ENCODE measurements at regions not wholly inside any gene's neighbourhood (a gene's known extent, or its start where the extent isn't known, plus 50 kb on each side); places are given as distances from the start of the nearest gene placed in this dataset.
A peak's percentile ranks its signal among the peaks of the same experiment; 100 is the strongest.
"Not testable (repeated sequence)": the region's sequence is repeated elsewhere in the genome, so short reads cannot be mapped to it uniquely, and the experiment has no call there.

DNA sequence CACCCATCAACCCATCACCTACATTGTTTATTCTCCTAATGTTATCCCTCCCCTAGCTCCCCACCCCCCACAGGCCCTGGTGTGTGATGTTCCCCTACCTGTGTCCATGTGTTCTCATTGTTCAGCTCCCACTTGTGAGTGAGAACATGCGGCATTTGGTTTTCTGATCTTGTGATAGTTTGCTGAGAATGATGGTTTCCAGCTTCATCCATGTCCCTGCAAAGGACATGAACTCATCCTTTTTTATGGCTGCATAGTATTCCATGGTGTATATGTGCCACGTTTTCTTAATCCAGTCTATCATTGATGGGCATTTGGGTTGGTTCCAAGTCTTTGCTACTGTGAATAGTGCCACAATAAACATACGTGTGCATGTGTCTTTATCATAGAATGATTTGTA lies 118.1 kb upstream of the IER5L start:
- not testable (repeated sequence) for DNase-seq

DNA sequence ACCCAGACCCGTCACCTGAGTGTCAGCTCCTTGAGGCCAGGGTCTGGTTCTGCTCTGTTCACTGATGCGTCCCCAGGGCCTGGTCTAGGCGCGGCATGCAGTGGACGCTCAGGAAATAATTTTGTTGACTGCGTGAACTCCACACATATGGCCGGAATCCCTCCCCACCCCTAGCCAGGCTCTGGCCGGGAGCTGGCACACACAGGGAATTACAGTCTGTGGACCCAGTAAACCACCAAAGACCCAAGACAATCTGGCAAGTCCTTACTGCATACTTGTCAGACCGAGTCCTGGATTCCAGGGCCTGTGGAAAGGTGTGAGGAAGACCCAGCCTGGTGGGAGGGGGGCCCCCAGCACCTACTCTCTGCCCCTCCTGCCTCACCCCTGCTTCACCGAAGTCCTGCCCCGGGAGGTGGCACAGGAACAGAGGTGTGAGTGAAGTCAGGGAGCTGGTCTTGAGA lies 113.0 kb upstream of the IER5L start:
- no peak for DNase-seq

DNA sequence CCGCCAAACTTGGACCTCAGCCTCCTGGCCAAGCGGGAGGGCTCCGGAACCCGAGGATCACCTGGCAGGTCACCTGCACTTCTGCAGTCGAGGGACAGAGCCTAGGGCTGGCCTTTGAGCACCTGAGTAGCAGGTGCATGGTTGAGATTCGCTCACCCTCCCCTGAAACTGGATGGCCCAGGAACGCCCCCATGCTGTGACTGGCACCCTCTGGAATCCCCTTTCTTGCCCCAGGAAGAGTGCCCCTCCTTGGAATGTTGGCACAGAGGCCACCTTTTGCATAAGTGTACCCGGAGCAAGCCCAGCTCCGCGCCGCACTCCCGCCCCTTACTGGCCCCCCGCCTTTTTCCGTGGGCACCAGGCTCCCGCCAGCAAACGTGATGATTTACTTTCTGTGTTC lies 112.5 kb upstream of the IER5L start:
- no peak for DNase-seq

DNA sequence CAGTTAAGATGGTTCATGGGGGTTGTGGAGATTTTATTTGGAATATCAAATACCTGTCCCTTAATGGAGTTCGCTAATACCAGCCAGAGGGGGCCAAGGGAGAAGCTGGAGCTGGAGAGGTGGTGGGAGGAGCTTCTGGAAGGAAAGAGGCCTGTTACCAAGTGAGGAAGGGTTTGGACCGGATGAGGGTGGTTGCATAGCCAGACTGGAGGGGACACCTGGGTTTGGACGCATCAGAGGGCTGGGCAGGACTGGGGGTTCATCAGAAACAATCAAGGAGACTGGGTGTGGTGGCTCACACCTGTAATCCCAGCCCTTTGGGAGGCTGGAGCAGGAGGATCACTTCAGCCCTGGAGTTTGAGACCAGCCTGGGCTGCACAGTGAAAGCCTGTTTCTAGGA lies 111.8 kb upstream of the IER5L start:
- no peak for DNase-seq

DNA sequence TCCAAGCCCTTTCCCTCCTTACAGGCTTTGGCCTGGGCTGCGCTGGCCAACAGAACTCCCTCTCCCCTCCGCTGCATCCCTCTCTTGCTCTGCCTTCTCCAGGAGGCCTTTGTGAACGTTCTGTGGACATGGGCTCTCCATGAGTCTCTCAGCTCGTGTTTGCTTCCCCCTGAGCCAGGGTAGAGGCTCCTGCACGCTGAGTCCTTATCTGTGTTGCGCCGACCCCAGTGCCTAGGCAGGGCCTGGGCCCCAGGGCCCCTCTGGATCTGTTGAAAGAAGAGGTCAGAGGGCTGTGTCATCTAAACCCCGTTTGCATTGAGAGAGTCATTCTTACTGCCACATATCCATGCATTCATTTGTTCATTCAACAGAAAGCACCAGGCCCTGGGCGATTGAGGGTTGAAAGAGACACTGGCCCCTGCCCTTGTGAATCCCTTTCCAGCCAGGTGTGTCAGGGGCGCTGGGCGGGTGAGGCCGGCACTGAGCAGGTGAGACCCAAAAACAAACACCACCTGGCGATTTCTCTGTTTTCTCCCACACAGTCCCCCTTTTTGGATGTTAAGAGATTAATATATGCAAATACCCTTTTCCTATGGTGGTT lies 111.2 kb upstream of the IER5L start:
- DNase-seq = no peak

DNA sequence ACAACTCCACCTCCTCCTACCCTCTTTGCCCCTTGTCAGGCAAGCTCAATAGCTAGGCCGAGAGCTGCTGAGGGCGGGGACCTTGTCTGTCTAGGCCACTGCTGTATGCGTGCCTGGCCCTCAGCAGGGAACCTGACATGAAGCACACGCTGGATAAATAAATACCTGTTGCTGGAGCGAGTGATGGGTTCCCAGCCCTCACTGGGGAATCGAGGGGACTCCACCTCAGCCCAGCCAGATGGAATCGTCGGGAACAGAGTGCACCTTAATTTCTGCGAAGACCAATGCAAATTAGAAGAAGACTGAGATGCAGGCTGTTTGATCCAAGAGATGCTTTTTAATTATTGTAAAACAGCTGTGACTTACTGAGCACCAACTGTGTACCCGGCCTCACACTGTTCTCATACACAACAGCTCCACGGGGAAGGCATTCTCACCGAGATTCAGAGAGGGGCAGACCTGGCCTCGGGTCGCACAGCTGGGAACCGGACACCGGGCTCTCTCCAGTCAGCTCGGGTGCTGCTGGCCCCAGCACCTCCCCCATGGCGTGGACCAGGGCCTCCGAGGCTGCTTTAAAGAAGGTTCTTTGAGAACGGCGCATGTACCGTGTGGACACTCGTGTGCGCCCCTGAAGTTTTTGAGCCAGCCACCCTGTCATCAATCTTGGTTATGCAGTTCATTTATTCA lies 109.7 kb upstream of the IER5L start:
- DNase-seq = peak; percentile 8

DNA sequence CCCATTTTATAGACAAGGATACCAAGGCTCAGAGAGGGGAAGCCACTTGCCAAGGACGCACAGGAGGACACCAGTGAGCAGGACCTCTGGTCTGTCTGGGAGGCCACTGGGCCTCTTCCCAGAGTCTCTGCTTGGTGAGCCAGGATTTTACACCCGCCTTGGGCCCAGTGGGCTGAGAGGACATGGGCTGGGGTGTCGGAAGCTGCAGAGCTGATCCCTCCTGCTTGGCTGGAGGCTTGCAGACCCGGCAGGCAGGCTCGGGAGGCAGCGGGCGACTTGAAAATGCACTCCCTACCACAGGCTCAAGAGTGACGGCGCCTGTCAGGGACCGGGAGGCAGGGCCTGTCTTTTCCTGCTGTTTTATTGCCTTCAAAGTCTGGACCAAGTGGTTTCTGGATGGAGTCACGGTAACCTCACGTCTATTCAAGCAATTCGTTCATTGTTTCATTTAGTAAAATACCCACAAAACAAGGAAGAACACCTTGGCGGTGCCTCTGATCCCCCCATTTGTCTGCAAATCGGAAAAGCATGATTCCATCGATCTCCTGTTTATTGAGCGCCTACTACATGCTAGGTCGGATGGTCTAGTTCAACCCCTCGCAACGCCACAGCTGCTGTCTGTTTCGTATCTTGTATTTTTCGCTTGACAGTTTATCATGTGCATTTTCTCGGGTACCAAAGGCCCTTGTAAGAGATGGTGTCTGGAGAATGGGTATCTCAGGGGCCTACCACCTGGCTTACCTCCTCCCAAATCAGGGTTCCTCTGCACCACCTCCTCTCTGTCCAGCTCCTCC lies 108.1 kb upstream of the IER5L start:
- DNase-seq = no peak

DNA sequence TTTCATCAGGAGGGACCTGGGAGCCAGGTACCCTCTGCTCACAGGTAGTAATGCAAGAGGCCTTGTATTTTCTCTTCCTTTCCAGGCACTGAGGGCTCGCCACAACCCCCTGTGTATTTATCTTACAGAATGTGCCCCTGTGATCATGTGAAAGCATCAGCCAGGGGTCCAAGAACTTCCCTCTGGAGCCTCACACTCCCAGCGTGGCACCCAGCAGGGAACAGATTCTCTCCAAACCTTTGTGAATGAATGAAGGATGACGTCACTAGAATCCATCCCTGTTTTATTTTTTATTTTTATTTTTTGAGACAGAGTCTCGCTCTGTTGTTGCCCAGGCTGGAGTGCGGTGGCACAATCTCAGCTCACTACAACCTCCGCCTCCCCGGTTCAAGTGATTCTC lies 107.3 kb upstream of the IER5L start:
- no peak for DNase-seq

DNA sequence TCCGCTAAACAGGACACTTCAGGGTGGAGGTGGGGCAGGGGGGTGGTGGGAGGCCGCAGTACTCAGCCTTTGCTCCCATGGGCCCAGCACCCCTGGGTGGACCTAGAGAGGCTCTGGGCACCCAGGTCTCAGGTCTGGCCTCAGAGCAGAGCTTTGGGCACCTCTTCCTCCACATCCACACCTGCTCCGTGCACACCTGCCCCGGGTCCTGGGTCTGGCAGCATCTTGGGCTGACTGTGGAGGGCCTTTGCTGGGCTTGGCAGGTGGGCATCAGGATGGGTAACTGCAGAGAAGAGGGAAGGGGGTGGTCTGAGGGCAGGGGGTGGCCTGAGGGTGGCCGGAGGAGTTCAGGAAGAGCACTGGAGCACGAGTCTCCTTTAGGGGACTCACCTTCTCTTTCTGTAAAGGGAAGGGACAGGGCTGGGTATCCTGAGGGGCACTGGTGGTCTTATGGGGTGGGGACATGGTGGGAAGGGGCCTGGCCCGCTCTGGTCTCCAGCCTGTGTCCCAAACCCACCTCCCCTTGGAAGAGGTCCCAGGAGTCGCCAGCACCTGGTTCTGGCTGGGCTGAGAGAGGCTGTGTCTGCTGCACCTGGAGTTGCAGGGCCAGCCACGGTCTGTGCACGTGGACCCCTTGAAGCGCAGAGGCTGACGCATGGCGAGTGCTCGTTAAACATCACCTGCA lies 106.7 kb upstream of the IER5L start:
- no peak for DNase-seq

DNA sequence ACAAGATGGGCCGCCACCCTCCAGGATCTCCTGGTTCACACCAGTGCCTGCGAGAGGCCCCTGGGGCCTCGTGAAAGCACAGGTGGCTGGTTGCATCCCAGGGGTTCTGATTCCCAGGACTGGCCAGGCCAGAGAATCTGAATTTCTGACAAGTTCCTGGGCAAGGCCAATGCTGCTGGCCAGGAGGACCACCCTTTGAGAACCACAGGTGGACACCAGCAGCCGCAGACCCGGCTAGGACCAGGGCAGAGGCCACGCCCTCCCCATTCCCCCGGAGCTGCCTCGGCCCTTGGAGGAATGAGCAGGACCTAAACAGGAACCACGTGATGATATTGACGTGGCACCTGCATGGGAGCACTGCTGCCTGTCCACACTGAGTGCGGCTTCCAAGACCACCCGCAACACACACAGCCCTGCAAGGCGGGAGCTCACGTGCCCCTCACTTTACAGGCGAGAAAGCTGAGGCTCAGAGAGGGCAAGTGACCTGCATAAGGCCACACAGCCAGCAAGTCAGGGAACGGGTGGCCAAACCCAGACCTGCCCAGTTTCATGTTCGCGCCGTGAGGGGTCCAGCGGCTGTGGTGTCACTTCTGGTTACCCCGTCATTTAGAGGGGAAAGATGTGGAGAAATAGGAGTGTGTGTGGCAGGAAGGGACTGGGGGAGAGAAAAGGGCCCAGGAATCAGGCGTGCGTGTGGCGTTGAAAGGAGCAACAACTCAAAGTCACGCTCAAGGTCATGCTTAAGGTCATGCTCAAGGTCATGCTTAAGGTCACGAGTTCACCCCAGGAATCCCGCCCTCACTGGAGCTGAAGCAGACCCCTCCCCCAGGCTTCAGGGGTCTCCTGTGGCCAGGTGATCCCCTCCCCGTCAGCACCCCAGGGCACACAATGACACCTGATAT lies 105.9 kb upstream of the IER5L start:
- no peak for DNase-seq

DNA sequence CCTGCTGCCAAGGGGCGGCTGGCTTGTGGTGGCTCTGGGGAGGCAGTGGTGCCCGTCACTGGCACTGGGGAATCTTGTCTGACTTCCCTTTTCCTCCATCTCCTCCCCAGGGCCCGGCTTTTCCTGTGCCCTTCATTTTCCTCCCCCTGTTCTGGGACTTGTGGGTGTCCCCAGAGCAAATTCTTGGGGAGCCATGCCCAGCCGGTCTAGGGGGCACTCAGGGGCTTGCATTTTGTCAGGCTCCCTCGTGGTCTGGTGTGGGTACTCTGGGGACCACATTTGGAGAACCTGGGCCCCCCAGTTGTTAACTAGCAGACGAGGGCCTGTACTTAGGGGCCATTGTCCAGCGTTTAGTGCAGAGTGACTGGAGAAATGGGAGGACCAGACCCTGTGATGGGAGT lies 105.2 kb upstream of the IER5L start:
- no peak for DNase-seq

DNA sequence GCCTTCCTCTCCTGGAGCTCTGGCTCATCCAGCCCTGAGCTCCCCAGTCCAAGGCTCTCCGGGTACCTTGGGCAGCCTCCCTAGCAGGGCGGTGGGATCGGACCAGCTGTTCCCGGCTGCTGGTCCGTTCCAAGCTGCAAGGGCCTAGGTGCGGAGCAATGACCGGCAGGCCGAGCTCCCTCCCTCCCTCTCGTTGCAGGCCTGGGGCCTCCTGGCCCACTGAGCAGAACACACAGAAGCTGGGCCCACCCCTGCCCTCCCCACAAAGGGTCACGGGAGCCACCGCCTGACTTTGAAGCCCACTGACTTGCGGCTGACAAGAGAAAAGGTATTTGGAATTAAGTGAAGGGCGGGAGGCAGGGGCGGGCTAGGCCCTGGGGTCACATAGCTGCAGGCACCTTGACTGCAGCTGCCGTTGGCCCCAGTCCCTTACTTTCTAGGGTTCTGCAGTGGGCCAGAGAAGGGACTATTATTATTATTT lies 104.7 kb upstream of the IER5L start:
- DNase-seq = no peak

DNA sequence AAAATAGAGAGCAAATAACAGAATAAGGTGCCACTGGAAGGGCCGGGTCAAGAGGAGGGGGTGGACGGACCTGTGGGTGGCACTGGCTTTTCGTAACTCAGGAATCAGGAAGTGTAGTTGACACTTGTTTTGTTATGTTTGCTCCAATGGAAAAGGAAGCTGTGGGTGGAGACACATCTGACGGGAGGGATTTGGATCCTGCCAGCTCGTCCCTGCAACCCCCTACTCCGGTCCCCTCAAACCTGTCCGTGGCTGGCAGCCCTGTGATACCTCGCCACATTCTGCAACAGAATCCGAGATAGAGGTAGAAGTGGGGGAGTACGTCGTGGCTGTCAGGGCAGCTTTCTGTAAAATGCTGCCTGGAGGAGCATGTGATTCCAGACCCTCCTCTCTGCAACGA lies 104.2 kb upstream of the IER5L start:
- no peak for DNase-seq

DNA sequence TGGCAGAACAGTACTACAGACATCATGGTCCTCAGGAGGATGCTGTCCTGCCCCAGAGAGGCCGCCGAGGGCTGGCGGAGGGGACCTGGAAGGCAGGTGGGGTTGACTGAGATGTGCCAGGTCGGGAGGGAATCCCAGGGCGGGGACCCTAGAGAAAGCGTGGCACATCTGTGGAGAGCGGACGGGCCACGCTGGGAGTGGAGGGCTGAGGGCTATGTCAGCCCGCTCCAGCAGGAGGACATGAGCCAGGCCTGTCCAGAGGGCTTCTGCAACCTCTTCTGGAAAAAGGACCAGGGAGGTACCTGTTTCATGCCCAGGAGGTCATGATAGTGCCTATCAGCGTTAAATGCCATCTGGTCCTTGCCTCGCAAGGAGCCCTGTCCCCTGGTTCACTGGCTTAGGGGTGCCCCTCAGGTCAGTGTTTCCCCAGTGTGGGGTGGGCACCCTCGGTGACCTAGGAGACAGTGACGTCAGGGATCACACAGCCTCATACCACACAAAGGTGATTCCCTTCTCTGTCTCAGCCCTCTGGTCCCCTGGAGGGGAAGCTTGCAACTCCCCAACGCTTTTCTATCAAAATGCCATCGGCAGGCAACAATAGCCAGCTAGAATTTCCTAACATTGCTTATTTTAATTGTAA lies 103.6 kb upstream of the IER5L start:
- DNase-seq = no peak

DNA sequence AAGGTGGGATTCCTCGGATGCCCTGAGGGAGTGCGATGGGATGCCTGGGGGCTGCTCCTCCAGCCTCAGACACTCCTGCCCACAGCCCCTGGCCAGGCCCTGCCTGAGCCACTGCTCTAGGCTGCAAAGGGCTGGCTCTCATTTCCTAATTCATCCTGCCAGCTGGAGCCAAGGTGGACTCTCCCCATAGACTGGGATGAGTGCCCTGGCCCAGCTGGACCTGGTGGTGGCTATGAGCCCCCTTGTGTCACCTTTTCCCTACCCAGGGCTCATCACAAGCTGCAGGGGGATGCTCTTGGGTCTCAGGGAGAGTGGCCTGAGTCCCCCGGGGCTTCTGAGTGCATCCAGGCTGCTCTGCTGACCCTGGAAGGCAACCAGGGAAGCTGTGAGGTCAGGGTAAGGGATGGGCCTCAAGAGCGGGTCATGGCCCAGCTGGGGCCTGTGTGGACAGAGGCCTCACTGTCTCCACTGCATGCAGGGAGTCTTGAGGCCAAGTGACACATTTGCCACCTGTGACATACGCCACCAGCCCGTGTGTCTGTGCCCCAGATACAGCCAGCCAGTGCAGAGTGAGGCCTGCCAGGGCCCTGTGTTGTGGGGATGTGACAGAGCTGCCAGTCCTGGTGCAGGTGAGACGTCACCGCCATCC lies 102.7 kb upstream of the IER5L start:
- DNase-seq = no peak

DNA sequence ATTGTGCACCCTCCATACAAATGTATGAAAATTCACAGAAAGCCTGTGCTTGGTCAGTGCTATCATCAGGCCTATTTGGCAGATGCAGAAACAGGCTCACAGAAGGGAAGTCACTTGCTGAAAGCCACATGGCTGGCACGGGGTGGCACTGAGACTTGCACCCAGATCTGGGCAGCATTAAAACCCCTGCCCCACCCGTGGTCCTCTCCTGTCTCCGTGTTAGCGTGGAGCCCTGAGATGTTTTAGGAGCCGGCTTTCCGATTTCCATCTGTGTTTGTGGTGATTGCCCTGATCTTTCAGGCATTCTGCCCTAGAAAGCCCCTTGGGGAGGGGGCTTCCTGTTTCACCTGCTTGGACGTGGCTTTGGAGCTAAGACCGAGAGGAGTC lies 102.2 kb upstream of the IER5L start:
- no peak for DNase-seq

DNA sequence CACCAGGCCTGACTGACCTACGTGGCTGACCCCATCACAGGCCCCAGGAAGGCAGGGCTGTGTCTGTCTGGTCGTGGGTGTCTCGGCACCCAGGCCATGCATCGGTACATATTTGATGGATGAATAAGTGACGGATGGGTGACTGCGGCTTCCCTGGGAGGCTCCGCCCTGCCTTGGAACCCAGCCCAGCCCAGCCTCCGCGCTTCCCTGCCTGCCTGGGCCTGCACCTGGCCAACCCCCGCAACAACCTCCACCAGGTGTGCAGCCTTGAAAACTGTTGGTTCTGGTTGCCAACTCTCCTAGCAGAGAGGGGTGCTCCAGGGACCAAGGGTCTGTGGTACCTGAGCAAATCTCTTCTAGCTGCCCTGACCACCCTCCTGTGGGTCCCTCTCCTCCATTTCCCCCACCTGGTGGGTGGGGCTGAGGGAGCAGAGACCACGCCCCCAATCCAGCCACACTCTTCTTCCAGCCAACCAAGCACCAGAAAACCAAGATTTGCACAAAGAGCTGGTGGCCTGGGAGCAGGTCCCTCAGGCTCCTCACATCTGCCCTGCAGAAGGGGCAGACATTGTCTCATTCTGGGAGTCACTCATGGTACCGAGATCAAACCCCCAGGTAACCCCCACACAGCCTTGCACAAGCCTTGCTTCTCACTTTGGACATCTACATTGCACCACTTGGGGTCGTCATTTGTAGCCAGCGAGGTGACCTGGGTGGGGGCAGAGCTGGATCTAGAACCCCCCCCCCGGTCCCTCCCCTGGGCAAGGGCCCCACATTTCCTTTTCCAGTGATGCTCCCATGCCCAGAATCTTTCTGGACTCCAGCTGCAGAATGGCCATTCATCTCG lies 100.6 kb upstream of the IER5L start:
- DNase-seq = no peak

DNA sequence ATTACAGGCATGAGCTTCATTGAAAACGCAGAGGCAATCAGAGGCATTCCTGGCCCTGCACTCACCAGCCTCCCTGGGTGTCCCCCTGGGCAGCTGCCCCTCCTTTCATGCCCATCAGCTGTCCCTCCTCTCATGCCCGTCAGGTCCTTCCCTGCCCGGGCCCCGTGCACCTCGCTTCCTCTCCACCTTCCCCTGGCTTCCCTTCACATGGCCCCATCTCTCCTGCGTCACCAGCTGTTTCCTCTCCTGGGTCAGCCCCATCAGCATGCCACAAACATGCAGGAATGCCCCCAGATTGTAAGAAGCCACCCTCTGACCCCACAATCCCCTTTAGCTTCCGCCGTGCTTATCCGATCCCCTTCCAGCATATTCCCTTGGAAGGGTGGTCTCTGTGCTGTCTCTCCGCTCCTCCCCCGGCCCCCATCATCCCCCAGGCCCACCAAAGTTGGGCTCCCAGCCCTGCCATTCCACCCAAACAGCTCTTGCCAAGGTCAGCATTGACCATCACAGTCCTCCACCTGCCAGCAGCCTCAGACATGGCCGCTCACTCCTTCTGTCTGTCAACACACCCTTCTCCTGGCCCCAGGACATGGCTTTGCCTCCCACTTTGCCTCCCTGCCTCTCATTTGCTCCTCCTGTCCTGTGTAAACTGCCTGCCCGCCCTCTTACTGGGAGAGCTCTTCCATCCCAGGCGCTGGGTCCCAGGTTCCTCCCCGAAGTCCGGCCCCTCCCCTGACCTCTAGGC lies 98.6 kb upstream of the IER5L start:
- DNase-seq = no peak

DNA sequence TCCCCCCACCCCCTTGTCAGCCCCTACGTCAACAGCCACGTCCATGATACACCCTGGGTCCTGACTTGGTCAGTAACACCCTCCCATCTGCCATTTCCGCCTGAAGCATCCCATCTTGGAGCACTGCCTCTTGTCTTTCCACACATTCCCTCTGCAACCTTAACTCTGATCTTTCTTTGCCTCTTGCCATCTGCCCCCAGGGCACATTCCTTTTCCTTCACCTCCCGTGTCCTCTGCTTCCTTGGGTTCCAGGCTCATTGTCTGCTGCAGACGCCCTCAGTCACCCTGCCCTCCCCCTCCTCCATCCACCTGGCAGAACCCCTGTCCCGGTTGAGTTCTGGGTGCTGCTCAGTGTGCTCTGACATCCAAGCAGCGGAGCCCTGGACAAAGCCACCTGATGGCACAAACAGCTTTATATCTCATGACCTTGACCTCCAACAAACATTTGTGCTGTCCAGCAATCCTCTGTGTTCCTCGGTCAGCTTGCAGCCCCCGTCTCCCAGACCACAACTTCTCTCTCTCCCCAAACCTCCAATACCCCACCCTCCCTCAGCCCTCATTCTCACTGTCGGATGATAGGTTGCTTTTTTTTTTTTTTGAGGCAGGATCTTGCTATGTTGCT lies 97.7 kb upstream of the IER5L start:
- no peak for DNase-seq
